ENCODE measurements at regions not wholly inside any gene's neighbourhood (a gene's known extent, or its start where the extent isn't known, plus 50 kb on each side); places are given as distances from the start of the nearest gene placed in this dataset.

DNA sequence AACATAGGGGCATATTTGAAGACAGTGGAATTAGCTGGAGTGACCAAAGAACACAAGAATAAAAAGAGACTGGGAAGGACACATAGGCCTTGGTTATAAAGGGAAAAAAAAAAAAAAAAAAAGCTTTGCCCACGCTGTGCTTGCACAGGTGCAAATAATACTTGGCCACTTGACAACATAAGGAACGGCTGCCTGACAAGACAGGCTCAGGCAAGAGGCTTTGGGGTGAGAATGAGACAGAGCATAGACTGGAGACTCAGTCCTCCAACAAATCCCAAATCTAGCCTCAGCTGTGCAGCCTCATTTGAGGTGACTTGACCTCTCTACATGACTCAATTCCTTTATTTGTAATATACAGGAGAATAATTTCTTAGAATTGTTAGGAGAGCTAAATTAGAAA lies 332.8 kb upstream of the DYNLRB2 start:
- H3K4me1 ChIP-seq (ENCODE audit: low read depth), result no peaks in the 10 kb centered on the region
- no peaks in the 10 kb centered on the region for H3K36me3 ChIP-seq
- TF ChIP-seq, protein P1, sequence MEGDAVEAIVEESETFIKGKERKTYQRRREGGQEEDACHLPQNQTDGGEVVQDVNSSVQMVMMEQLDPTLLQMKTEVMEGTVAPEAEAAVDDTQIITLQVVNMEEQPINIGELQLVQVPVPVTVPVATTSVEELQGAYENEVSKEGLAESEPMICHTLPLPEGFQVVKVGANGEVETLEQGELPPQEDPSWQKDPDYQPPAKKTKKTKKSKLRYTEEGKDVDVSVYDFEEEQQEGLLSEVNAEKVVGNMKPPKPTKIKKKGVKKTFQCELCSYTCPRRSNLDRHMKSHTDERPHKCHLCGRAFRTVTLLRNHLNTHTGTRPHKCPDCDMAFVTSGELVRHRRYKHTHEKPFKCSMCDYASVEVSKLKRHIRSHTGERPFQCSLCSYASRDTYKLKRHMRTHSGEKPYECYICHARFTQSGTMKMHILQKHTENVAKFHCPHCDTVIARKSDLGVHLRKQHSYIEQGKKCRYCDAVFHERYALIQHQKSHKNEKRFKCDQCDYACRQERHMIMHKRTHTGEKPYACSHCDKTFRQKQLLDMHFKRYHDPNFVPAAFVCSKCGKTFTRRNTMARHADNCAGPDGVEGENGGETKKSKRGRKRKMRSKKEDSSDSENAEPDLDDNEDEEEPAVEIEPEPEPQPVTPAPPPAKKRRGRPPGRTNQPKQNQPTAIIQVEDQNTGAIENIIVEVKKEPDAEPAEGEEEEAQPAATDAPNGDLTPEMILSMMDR (IDR thresholded peaks at IDR 0.05; ENCODE audit: low read depth, low read length), result no peak
- peaks cover 34% of the 10 kb centered on the region for H3K27me3 ChIP-seq
- no peak overlapping the region for H3K27ac ChIP-seq
- H3K4me3 ChIP-seq, result no peak overlapping the region
- no peak for DNase-seq (ENCODE audit: low read depth in 1 of 2, low spot score in 1 of 2)
- no peaks in the 10 kb centered on the region for H3K9me3 ChIP-seq (ENCODE audit: low read depth)

DNA sequence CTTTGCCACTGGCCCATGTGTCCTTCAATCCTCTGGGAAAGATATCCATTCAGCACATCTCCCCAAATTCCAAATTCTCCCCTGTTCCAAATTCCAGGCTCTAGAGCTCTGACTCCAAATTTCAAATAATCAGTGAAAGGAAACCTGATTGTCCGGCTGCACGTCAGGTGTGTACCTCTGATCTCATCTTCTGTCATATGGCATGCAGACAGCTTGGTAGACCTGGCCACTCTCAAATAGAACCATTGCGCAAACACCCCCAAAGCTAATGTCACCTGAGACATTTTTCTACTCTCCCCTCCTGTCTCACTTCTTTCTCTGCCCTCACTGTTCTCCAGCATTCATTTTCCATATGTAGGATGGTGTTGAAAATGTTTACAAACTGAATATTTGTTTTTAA lies 337.0 kb upstream of the DYNLRB2 start:
- no peak for DNase-seq (ENCODE audit: low read depth in 1 of 2, low spot score in 1 of 2)

DNA sequence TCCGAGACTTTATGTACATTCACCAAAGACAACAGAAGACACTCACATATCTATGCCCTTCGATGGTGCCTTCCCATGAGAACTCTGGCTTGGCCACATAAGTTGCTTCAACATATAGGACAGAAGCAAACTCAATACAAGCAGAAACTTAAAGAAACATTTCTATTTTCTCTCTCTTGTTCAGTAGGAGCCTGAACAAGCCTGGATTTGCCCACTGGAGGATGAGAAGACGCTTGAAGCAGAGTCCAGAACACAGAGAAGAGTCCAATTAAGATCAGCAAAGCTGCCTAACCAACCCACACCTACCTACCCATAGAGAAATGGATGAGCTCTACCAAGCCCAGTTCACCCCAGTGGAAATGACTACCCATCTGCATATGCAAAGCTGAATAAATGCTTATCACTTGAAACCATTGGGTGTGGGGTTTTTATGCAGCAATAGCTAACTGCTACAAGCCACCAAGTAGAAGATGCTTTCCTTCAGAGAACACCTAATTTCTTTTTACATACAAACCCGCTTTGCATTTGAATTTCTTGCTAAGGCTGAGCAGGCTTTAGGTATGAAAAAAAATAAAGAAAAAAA lies 337.9 kb upstream of the DYNLRB2 start:
- Histone ChIP-seq H3K4me1 (ENCODE audit: low read depth) (no peaks in the 10 kb centered on the region), H3K27ac (no peak overlapping the region), H3K9me3 (ENCODE audit: low read depth) (no peaks in the 10 kb centered on the region), H3K4me3 (no peak overlapping the region), H3K36me3 (no peaks in the 10 kb centered on the region), H3K27me3 (peaks cover 57% of the 10 kb centered on the region)
- TF ChIP-seq, protein P1 (IDR thresholded peaks at IDR 0.05; ENCODE audit: low read depth, low read length), result no peak
- no peak for DNase-seq (ENCODE audit: low read depth in 1 of 2, low spot score in 1 of 2)

More for the DNA sequence above, 337.0 kb upstream of the DYNLRB2 start:
- Histone ChIP-seq H3K4me1 (ENCODE audit: low read depth) (no peaks in the 10 kb centered on the region), H3K4me3 (no peak overlapping the region), H3K27me3 (peaks cover 57% of the 10 kb centered on the region), H3K36me3 (no peaks in the 10 kb centered on the region), H3K27ac (no peak overlapping the region), H3K9me3 (ENCODE audit: low read depth) (no peaks in the 10 kb centered on the region)
- TF ChIP-seq, protein P1 (IDR thresholded peaks at IDR 0.05; ENCODE audit: low read depth, low read length), result no peak

DNA sequence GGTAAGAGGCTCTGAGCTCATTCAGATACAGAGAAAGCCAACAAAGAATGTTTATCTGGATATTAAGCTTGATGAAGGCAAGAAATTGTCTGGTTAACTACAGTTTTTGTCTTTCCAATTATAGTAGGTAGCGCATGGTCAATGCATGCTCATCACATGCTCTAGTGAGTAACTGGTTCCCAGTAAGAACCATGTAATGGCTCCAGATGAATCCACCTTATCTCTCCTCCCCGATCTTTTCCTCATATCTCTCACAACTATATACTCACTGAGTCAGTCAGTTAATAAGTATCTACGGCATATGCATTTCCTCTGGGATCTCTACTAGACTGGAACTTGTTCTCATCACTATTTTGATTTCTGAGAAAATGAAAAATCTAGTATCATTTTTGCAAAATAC lies 340.7 kb upstream of the DYNLRB2 start:
- Histone ChIP-seq H3K27ac (no peak overlapping the region), H3K36me3 (no peaks in the 10 kb centered on the region), H3K9me3 (ENCODE audit: low read depth) (no peaks in the 10 kb centered on the region), H3K27me3 (peaks cover 62% of the 10 kb centered on the region), H3K4me1 (ENCODE audit: low read depth) (no peaks in the 10 kb centered on the region), H3K4me3 (no peak overlapping the region)
- TF ChIP-seq, protein P1 (IDR thresholded peaks at IDR 0.05; ENCODE audit: low read depth, low read length), result no peak
- no peak for DNase-seq (ENCODE audit: low read depth in 1 of 2, low spot score in 1 of 2)

DNA sequence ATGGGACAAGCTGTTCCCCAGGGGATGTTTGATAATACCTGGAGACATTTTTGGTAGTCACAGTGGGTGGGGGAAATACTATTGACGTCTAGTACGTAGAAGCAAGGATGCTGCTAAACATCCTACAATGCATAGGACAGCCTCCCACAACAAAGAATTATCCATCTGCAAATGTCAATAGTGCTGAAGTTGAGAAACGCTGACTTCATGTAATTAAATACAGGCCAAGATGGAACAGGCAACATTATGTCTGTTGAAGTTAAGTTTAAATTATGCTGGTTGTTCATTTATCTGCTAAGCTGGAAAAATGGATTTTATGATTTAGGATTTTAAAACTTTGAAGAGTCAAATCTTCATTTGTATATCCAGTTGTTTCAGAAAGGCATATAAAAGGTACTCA lies 341.2 kb upstream of the DYNLRB2 start:
- Histone ChIP-seq H3K4me1 (ENCODE audit: low read depth) (no peaks in the 10 kb centered on the region), H3K36me3 (no peaks in the 10 kb centered on the region), H3K27ac (no peak overlapping the region), H3K4me3 (no peak overlapping the region), H3K9me3 (ENCODE audit: low read depth) (no peaks in the 10 kb centered on the region), H3K27me3 (peaks cover 59% of the 10 kb centered on the region)
- DNase-seq (ENCODE audit: low read depth in 1 of 2, low spot score in 1 of 2), result no peak
- TF ChIP-seq, protein P1 (IDR thresholded peaks at IDR 0.05; ENCODE audit: low read depth, low read length), result no peak
